Body of pancreas (tissue), 4 donors: ENCODE measurements at regions not wholly inside any gene's neighbourhood (a gene's known extent, or its start where the extent isn't known, plus 50 kb on each side); places are given as distances from the start of the nearest gene placed in this dataset.

Experiments
- ATAC-seq: fragments of 150-250 bp; one replicate; pipeline ENCODE4 v1.9.1; 2016
- DNase-seq, 4 donors: peaks; one replicate each; pipeline ENCODE4 v3.0.0-alpha.2; 2019
- H3K27ac ChIP-seq, 4 donors: fragments of 200-600 bp; sonication (generic); 1 replicate in 3 of 4; 2 replicates in 1 of 4; pipeline versions ENCODE4 v1.5.1 to v1.6.1; 2016 to 2019; ENCODE audit warnings: mild to moderate bottlenecking in 1 of 4, mixed read lengths in 1 of 4, moderate library complexity in 1 of 4
- H3K27me3 ChIP-seq, 2 donors: fragments of 200-600 bp; sonication (generic); one replicate each; pipeline ENCODE4 v1.6.0; 2016; ENCODE audit warnings: mild to moderate bottlenecking in 1 of 2
- H3K36me3 ChIP-seq, 2 donors: fragments of 200-600 bp; sonication (generic); replicated peaks in 1 of 2; 2 replicates each; pipeline ENCODE4 v1.5.1; 2016; ENCODE audit warnings: low read depth in 2 of 2; ENCODE audit not compliant: insufficient read depth in 1 of 2
- H3K4me1 ChIP-seq: fragments of 200-600 bp; sonication (generic); one replicate; pipeline ENCODE4 v1.6.0; 2016
- H3K4me3 ChIP-seq, 2 donors: fragments of 200-600 bp; sonication (generic); 1 replicate in 1 of 2; 2 replicates in 1 of 2; pipeline ENCODE4 v1.5.1; 2016 to 2019
- H3K9me3 ChIP-seq, 3 donors: fragments of 200-600 bp; sonication (generic); 1 replicate in 2 of 3; 2 replicates in 1 of 3; pipeline ENCODE4 v1.5.1; 2016
- CTCF ChIP-seq, 7 experiments: fragments of 450-650 bp in 4 of 7; fragments of 200-600 bp in 3 of 7; sonication (generic) in 3 of 7; IDR thresholded peaks; one replicate each; pipeline ENCODE4 v1.5.1; 2016 to 2019; ENCODE audit warnings: antibody characterized with exemption in 7 of 7
- POLR2A ChIP-seq, 3 donors: fragments of 450-650 bp; IDR thresholded peaks; one replicate each; pipeline ENCODE4 v1.6.1; 2016; ENCODE audit warnings: antibody characterized with exemption in 3 of 3, mild to moderate bottlenecking in 2 of 3
- WGBS, 2 donors: methylation state at CpG; one replicate each; pipeline ENCODE4 v1.1.5; 2017; 5-methylcytosine and 5-hydroxymethylcytosine counted together
- intact Hi-C: fragments of 100-400 bp; cut with DNase I; formaldehyde crosslinking; loops from one replicate; pipeline ENCODE4 v1.15.1; 2023

GRCh38 chr11:111001986-111002611 is 243.4 kb upstream of the POU2AF2 start:
- Histone ChIP-seq H3K4me3 (no peak overlapping the region), H3K36me3 (no peaks in the 10 kb centered on the region), H3K9me3 (no peaks in the 10 kb centered on the region), H3K4me1 (no peaks in the 10 kb centered on the region), H3K27ac (no peak overlapping the region), H3K27me3 (no peaks in the 10 kb centered on the region)
- DNase-seq = no peak
- ATAC-seq = no peak
- intact Hi-C loops = no loop called here
- WGBS, 2 donors = 71 to 83% methylated on average over 3 of the region's 3 CpGs
- no peak for TF ChIP-seq POLR2A (IDR thresholded peaks at IDR 0.05)
- TF ChIP-seq CTCF (IDR thresholded peaks at IDR 0.05) = no peak

- H3K27me3 ChIP-seq = no peaks in the 10 kb centered on the region
- no peak for ATAC-seq
- intact Hi-C loops = no loop called here
- H3K9me3 ChIP-seq = no peaks in the 10 kb centered on the region
- no peaks in the 10 kb centered on the region for H3K4me1 ChIP-seq
- no peak overlapping the region for H3K27ac ChIP-seq
- no peaks in the 10 kb centered on the region for H3K36me3 ChIP-seq
- H3K4me3 ChIP-seq = no peak overlapping the region
- no peak for TF ChIP-seq CTCF (IDR thresholded peaks at IDR 0.05)
- TF ChIP-seq POLR2A (IDR thresholded peaks at IDR 0.05) = no peak
- DNase-seq = no peak
- WGBS, 2 donors = 65 to 68% methylated on average over 2 of the region's 2 CpGs
These were observed 244.5 kb upstream of the POU2AF2 start for GRCh38 chr11:111001081-111001430.

GRCh38 chr11:111000400-111001080 is 245.0 kb upstream of the POU2AF2 start:
- Histone ChIP-seq H3K27me3 (no peaks in the 10 kb centered on the region), H3K27ac (no peak overlapping the region), H3K9me3 (no peaks in the 10 kb centered on the region), H3K4me1 (no peaks in the 10 kb centered on the region), H3K36me3 (no peaks in the 10 kb centered on the region), H3K4me3 (no peak overlapping the region)
- DNase-seq (no peak), ATAC-seq (no peak)
- TF ChIP-seq POLR2A (IDR thresholded peaks at IDR 0.05) (no peak), CTCF (IDR thresholded peaks at IDR 0.05) (no peak)
- WGBS, 2 donors = 58 to 76% methylated on average over 7 of the region's 7 CpGs
- intact Hi-C loops = no loop called here

- no peak for ATAC-seq
- intact Hi-C loops = no loop called here
- Histone ChIP-seq H3K27me3 (no peaks in the 10 kb centered on the region), H3K36me3 (no peaks in the 10 kb centered on the region), H3K4me1 (no peaks in the 10 kb centered on the region), H3K9me3 (no peaks in the 10 kb centered on the region), H3K4me3 (no peak overlapping the region), H3K27ac (no peak overlapping the region)
- 67 to 69% methylated on average over 1 of the region's 1 CpG for WGBS, 2 donors
- TF ChIP-seq CTCF (IDR thresholded peaks at IDR 0.05) (no peak), POLR2A (IDR thresholded peaks at IDR 0.05) (no peak)
- no peak for DNase-seq
These were observed 253.0 kb upstream of the POU2AF2 start for GRCh38 chr11:110992481-110992880.
